Endothelial cell of umbilical vein (primary cell): ENCODE measurements at regions not wholly inside any gene's neighbourhood (a gene's known extent, or its start where the extent isn't known, plus 50 kb on each side); places are given as distances from the start of the nearest gene placed in this dataset.

Source experiments
- BruUV-seq: library from RNA; stranded (reverse); fragments of 400-500 nt; replicated peaks from 2 replicates; lab custom pipeline; 2021; lab: Mats Ljungman, UMichigan
- CTCF ChIA-PET: fragments of 300-600, 350-600 bp; sonication (Branson Sonifier 250); formaldehyde crosslinking; loops from one replicate; lab custom pipeline; 2021; ENCODE audit warnings: antibody characterized with exemption, inconsistent platforms; lab: Charles Lee
- POLR2A ChIA-PET: fragments of 300-600, 350-600 bp; sonication (Branson Sonifier 250); formaldehyde crosslinking; loops from one replicate; lab custom pipeline; 2021; ENCODE audit warnings: antibody characterized with exemption, inconsistent platforms; lab: Charles Lee
- DNase-seq: peaks from one replicate; pipeline ENCODE4 v3.0.0-alpha.2; 2011; ENCODE audit warnings: low read depth, low spot score
- FAIRE-seq: peaks from 2 replicates; lab custom pipeline; 2011; peaks lifted over from hg19 to GRCh38; lab: Jason Lieb, UNC
- H2AFZ ChIP-seq: 2 replicates; pipeline ENCODE4 v1.6.0; 2012; ENCODE audit warnings: low read depth, low read length, control low read depth, inconsistent platforms
- H3K27ac ChIP-seq: 2 replicates; pipeline ENCODE4 v1.5.1; 2011; ENCODE audit warnings: low read depth, mild to moderate bottlenecking, control low read depth, low read length, moderate library complexity; ENCODE audit not compliant: insufficient read depth
- H3K27me3 ChIP-seq, 2 experiments: 2 replicates each; pipeline versions ENCODE4 v1.6.0 to v1.6.1; 2011; ENCODE audit warnings: low read length in 2 of 2, mixed read lengths in 1 of 2; ENCODE audit not compliant: control insufficient read depth in 2 of 2, insufficient read depth in 2 of 2
- H3K36me3 ChIP-seq, 2 experiments: 2 replicates in 1 of 2; 3 replicates in 1 of 2; pipeline ENCODE4 v1.5.1; 2011; ENCODE audit warnings: low read length in 2 of 2, mild to moderate bottlenecking in 1 of 2, moderate library complexity in 1 of 2; ENCODE audit not compliant: control insufficient read depth in 2 of 2, insufficient read depth in 2 of 2; ENCODE audit errors: extremely low read depth in 1 of 2
- H3K4me1 ChIP-seq: 3 replicates; pipeline ENCODE4 v1.5.1; 2011; ENCODE audit warnings: mild to moderate bottlenecking, low read length; ENCODE audit not compliant: control insufficient read depth, insufficient read depth; ENCODE audit errors: extremely low read depth
- H3K4me2 ChIP-seq: 2 replicates; pipeline ENCODE4 v1.6.1; 2011; ENCODE audit warnings: low read length, control low read depth, mixed read lengths; ENCODE audit not compliant: insufficient read depth
- H3K4me3 ChIP-seq, 3 experiments: fragments of 200-600 bp in 1 of 3; sonication (generic), shearing (Covaris generic) in 1 of 3; replicated peaks in 1 of 3; 2 replicates each; pipeline ENCODE4 v1.5.1; 2011 to 2016; ENCODE audit warnings: control low read depth in 3 of 3, low read length in 3 of 3, mild to moderate bottlenecking in 2 of 3, inconsistent platforms in 1 of 3, low read depth in 1 of 3, moderate library complexity in 1 of 3; ENCODE audit not compliant: insufficient read depth in 1 of 3
- H3K79me2 ChIP-seq: 2 replicates; pipeline ENCODE4 v1.6.0; 2012; ENCODE audit warnings: low read length, inconsistent platforms; ENCODE audit not compliant: control insufficient read depth, insufficient read depth
- H3K9ac ChIP-seq: replicated peaks from 2 replicates; pipeline ENCODE3; 2011; ENCODE audit warnings: low read length, control low read depth; ENCODE audit not compliant: insufficient read depth; ENCODE audit errors: extremely low read depth
- H3K9me1 ChIP-seq: replicated peaks from 3 replicates; pipeline ENCODE4 v1.6.0; 2011; ENCODE audit warnings: mild to moderate bottlenecking, low read length; ENCODE audit not compliant: control insufficient read depth, insufficient read depth; ENCODE audit errors: extremely low read depth
- H3K9me3 ChIP-seq: replicated peaks from 2 replicates; pipeline ENCODE4 v1.5.1; 2012; ENCODE audit warnings: low read length, inconsistent platforms; ENCODE audit not compliant: control insufficient read depth, insufficient read depth
- H4K20me1 ChIP-seq: replicated peaks from 2 replicates; pipeline ENCODE3; 2011; ENCODE audit warnings: mild to moderate bottlenecking, low read length; ENCODE audit not compliant: control insufficient read depth, insufficient read depth; ENCODE audit errors: extremely low read depth
- EZH2 ChIP-seq: IDR thresholded peaks from 2 replicates; pipeline ENCODE4 v1.6.1; 2012; ENCODE audit warnings: borderline replicate concordance, low read depth, mild to moderate bottlenecking, moderate library complexity, low read length, inconsistent platforms; ENCODE audit not compliant: severe bottlenecking
- FOS ChIP-seq: IDR thresholded peaks from 2 replicates; pipeline ENCODE4 v1.6.1; 2011; ENCODE audit warnings: mild to moderate bottlenecking, low read length, moderate library complexity, borderline replicate concordance; ENCODE audit not compliant: insufficient read depth
- MYC ChIP-seq: IDR thresholded peaks from one replicate; pipeline ENCODE4 v1.6.1; 2011; ENCODE audit warnings: mild to moderate bottlenecking, low read depth, low read length
- POLR2AphosphoS5 ChIP-seq: IDR thresholded peaks from 2 replicates; pipeline ENCODE4 v1.6.1; 2012; ENCODE audit warnings: low read depth, mild to moderate bottlenecking, control low read depth, low read length, moderate library complexity; ENCODE audit not compliant: insufficient read depth
- dilution Hi-C: fragments of 300-500 bp; cut with MboI; formaldehyde crosslinking; loops from one replicate; pipeline ENCODE4 v1.15.0; 2019; ENCODE audit warnings: low sequenced_read_pairs; ENCODE audit not compliant: extremely low pct_ligation_motif_present
- intact Hi-C: fragments of 100-400 bp; cut with micrococcal nuclease; formaldehyde crosslinking; loops from one replicate; pipeline ENCODE4 v1.10.0; 2022
- TF ChIP-seq, protein P1 (sequence below), 2 donors: IDR thresholded peaks; 1 replicate in 1 of 2; 2 replicates in 1 of 2; pipeline ENCODE4 v1.5.1; 2011; ENCODE audit warnings: low read length in 2 of 2, mild to moderate bottlenecking in 2 of 2, moderate library complexity in 2 of 2, control low read depth in 1 of 2, inconsistent platforms in 1 of 2, low read depth in 1 of 2; ENCODE audit not compliant: insufficient read depth in 1 of 2; ENCODE audit errors: extremely low read depth in 1 of 2

DNA sequence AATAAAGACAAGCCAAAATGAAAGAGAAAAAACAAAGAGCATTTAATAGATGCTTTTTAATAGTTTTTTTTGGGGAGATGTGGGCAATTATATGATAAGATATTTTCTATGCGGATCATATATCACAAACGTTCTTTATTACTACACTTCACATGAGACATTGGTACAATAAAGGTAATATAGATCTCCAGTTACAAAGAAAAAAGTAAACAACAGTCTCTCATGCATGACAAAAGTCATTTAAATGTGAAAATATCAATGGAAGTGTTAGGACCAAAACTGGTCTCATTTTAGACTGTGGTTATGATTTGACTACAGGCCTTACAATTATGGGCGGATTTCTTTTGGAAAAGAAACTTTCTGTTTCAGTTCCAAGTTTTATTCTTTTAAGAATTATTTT lies 687.0 kb downstream of the ADGRL2 start:
- H4K20me1 ChIP-seq: no peaks in the 10 kb centered on the region
- no peak overlapping the region for H3K9ac ChIP-seq
- CTCF ChIA-PET: interaction anchor here (0.9 to 1.4 kb wide), 2 partner anchors 9 to 653 kb away, joined by 3 read pairs; no protein-coding TSS in a partner anchor
- H3K27me3 ChIP-seq: no peaks in the 10 kb centered on the region
- H3K4me2 ChIP-seq: no peak overlapping the region
- peaks cover 6% of the 10 kb centered on the region for H3K9me1 ChIP-seq
- H2AFZ ChIP-seq: no peak overlapping the region
- no TSS peak for BruUV-seq
- H3K79me2 ChIP-seq: no peaks in the 10 kb centered on the region
- no peaks in the 10 kb centered on the region for H3K36me3 ChIP-seq
- DNase-seq (no peak), FAIRE-seq (no peak)
- POLR2A ChIA-PET: no interaction called here
- intact Hi-C loops (no loop called here), dilution Hi-C loops (no loop called here)
- no peak overlapping the region for H3K4me3 ChIP-seq
- no peak overlapping the region for H3K27ac ChIP-seq
- peaks cover 7% of the 10 kb centered on the region for H3K4me1 ChIP-seq
- TF ChIP-seq MYC (no peak), EZH2 (no peak)
- TF ChIP-seq, protein P1, sequence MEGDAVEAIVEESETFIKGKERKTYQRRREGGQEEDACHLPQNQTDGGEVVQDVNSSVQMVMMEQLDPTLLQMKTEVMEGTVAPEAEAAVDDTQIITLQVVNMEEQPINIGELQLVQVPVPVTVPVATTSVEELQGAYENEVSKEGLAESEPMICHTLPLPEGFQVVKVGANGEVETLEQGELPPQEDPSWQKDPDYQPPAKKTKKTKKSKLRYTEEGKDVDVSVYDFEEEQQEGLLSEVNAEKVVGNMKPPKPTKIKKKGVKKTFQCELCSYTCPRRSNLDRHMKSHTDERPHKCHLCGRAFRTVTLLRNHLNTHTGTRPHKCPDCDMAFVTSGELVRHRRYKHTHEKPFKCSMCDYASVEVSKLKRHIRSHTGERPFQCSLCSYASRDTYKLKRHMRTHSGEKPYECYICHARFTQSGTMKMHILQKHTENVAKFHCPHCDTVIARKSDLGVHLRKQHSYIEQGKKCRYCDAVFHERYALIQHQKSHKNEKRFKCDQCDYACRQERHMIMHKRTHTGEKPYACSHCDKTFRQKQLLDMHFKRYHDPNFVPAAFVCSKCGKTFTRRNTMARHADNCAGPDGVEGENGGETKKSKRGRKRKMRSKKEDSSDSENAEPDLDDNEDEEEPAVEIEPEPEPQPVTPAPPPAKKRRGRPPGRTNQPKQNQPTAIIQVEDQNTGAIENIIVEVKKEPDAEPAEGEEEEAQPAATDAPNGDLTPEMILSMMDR (IDR thresholded peaks at IDR 0.05; ENCODE audit: extremely low read depth in 1 of 2, insufficient read depth in 1 of 2, low read depth in 1 of 2, low read length in 2 of 2): no peak
- H3K9me3 ChIP-seq: no peaks in the 10 kb centered on the region

DNA sequence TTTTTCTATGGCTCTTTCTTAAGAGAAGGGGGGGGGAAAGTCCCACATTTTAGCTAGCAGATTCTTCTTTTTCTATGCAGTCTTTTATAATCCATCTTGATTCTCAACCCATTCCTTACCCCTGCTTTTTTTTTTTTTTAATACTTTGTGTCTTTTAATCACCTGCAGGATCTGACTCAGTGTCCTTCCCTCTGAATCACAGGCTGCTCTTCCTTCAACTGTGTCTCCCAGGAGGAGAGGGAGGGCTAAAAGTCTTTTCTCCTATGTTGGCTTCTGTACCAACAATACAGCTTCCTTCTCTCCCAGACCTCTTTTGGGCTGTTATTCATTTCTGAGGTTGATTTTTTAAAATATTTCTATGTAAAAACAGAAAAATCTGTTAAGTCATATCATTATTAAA lies 686.2 kb downstream of the ADGRL2 start:
- DNase-seq: peak; percentile 11

More for the DNA sequence above, 686.2 kb downstream of the ADGRL2 start:
- Histone ChIP-seq H3K4me3 (no peak overlapping the region), H3K79me2 (no peaks in the 10 kb centered on the region), H3K4me1 (peaks cover 7% of the 10 kb centered on the region), H3K9ac (no peak overlapping the region), H3K36me3 (no peaks in the 10 kb centered on the region), H3K9me1 (peaks cover 6% of the 10 kb centered on the region), H4K20me1 (no peaks in the 10 kb centered on the region), H3K4me2 (no peak overlapping the region), H3K27ac (no peak overlapping the region), H2AFZ (no peak overlapping the region), H3K27me3 (no peaks in the 10 kb centered on the region), H3K9me3 (no peaks in the 10 kb centered on the region)
- FAIRE-seq: no peak
- POLR2A ChIA-PET: no interaction called here
- TF ChIP-seq POLR2AphosphoS5: no peak
- peak; percentile 81 for TF ChIP-seq FOS
- BruUV-seq: no TSS peak
- CTCF ChIA-PET: interaction anchor here (0.6 to 1.4 kb wide), 4 partner anchors 8 to 653 kb away, joined by 3 read pairs; no protein-coding TSS in a partner anchor
- dilution Hi-C loops: no loop called here
- intact Hi-C loops: no loop called here
